PC-3 (cell line): ENCODE measurements at regions not wholly inside any gene's neighbourhood (a gene's known extent, or its start where the extent isn't known, plus 50 kb on each side); places are given as distances from the start of the nearest gene placed in this dataset.

Experiments
- EZH2 ChIP-seq: fragments of 300-600 bp; sonication (generic); IDR thresholded peaks from one replicate; pipeline ENCODE4 v1.6.1; 2017; ENCODE audit warnings: antibody characterized with exemption, mild to moderate bottlenecking, low read length; ENCODE audit not compliant: unreplicated experiment
- TF ChIP-seq, protein P1 (sequence below): fragments of 300-600 bp; sonication (generic); conservative IDR thresholded peaks from 2 replicates; pipeline ENCODE4 v1.5.1; 2017; ENCODE audit warnings: antibody characterized with exemption, low read depth, mild to moderate bottlenecking, low read length

DNA sequence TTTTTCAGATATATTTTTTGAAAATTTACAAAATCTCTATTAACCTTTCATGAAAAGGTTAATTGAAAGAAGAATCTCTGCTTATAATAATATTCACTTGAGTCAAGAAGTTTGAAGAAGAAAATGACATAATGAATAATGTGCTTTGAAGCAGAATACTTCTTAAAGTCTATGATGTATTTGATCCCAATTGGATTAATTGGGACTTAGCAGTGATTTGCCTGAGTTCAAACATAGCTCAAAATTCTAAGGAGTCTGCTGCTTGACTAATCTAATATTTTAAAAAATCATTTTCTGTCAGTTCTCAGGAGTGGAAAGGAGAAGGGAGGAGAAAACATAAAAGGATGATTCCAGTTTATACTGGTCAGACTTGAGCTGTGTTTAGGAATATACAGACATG is 1150.4 kb upstream of the INTU start:
- TF ChIP-seq, protein P1, sequence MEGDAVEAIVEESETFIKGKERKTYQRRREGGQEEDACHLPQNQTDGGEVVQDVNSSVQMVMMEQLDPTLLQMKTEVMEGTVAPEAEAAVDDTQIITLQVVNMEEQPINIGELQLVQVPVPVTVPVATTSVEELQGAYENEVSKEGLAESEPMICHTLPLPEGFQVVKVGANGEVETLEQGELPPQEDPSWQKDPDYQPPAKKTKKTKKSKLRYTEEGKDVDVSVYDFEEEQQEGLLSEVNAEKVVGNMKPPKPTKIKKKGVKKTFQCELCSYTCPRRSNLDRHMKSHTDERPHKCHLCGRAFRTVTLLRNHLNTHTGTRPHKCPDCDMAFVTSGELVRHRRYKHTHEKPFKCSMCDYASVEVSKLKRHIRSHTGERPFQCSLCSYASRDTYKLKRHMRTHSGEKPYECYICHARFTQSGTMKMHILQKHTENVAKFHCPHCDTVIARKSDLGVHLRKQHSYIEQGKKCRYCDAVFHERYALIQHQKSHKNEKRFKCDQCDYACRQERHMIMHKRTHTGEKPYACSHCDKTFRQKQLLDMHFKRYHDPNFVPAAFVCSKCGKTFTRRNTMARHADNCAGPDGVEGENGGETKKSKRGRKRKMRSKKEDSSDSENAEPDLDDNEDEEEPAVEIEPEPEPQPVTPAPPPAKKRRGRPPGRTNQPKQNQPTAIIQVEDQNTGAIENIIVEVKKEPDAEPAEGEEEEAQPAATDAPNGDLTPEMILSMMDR: no peak
- TF ChIP-seq EZH2: no peak
